ENCODE measurements at regions not wholly inside any gene's neighbourhood (a gene's known extent, or its start where the extent isn't known, plus 50 kb on each side); places are given as distances from the start of the nearest gene placed in this dataset.
"Not testable (repeated sequence)": the region's sequence is repeated elsewhere in the genome, so short reads cannot be mapped to it uniquely, and the experiment has no call there.

- DNase-seq (ENCODE audit: low read depth) = no peak
Observed at GRCh38 chr2:65605058-65605742, 172.8 kb upstream of the SPRED2 start.

DNA sequence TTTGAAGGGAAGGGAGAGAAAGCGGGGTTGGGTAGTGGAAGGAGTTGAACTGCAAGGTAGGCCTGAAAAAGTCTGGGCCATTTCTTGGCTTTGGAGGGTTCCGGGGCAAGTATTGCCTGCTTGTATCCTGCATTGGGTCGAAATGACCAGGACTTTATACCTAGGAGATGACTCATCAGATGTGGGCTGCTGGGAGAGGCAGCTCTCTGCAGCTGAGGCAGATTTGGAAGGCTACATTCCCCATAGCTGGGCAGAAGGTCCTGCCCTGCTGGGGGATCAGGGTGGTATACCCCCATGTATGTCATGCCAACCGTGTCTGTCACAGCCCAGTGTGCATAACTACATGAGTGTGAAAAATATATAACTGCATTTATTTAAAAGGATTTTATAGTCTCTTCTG is 171.8 kb upstream of the SPRED2 start:
- no peak for DNase-seq (ENCODE audit: low read depth)

DNA sequence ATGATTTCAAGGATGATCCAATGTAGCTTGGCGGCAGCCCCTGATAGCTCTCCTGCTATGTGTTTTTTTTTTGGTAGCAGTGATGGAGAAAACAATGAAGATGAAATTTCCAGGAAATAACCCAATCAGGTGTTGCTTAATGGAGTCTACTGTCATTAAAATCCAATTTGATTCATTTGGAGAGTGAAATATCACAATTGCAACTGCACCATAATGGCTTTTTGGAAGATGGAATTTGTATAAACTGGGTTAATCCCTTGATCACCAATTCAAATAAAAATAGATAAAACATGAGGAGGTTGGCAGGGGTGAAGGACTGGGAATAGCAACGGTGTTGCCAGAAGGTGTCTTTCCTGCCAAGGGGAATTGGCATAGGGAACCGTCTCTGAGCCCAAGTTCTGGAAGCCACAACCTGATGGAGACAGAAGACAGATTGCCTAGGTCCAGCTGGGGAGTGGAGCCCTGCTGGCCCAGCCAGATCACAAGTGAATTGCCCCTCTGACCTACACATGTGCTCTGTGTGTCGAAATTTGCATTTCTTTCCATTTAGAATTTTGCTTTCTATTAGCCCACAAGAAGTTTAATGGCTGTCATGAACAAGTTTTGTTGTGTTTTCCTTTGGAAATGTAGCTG is 170.3 kb upstream of the SPRED2 start:
- DNase-seq (ENCODE audit: low read depth) = no peak

DNA sequence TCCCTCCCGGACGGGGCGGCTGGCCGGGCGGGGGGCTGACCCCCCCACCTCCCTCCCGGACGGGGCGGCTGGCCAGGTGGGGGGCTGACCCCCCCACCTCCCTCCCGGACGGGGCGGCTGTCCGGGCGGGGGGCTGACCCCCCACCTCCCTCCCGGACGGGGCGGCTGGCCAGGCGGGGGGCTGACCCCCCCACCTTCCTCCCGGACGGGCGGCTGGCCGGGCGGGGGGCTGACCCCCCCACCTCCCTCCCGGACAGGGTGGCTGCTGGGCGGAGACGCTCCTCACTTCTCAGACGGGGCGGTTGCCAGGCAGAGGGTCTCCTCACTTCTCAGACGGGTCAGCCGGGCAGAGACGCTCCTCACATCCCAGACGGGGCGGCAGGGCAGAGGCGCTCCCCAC is 168.5 kb upstream of the SPRED2 start:
- DNase-seq (ENCODE audit: low read depth) = not testable (repeated sequence)

- not testable (repeated sequence) for DNase-seq (ENCODE audit: low read depth)
Observed at GRCh38 chr2:65600351-65600750, 168.0 kb upstream of the SPRED2 start.

DNA sequence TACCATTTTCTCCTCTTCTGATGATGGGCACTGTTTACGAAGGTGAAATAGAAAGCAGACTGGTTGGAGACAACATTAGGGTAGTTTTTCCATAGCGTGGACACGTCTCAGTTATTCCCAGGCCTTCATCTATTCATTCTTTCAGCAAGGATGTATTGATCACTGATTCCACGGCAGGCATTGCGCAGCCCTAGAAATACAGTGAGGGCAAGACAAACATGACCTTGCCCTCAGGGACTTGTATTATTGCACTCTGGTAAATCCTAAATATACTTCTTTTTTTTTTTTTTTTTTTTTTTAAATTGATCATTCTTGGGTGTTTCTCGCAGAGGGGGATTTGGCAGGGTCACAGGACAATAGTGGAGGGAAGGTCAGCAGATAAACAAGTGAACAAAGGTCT is 167.3 kb upstream of the SPRED2 start:
- DNase-seq (ENCODE audit: low read depth) = no peak

DNA sequence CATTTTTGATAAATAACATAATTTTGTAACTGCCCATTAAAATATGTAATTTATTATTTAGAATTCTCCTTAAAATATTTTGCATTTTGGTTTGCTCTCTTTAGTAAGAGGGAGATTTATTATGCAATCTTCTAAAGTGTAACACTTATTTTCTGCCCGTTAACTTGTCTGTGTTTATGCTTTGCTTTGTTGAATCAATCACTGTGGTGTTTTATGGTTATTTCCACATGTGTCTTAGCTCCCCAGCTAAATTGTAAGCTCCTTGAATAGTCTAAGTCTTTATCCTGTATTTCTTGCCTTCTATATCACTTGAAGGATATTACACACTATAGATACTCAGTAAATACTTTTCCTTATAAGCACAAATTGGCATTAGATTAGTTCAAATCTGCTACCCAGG is 166.6 kb upstream of the SPRED2 start:
- DNase-seq (ENCODE audit: low read depth) = no peak

DNA sequence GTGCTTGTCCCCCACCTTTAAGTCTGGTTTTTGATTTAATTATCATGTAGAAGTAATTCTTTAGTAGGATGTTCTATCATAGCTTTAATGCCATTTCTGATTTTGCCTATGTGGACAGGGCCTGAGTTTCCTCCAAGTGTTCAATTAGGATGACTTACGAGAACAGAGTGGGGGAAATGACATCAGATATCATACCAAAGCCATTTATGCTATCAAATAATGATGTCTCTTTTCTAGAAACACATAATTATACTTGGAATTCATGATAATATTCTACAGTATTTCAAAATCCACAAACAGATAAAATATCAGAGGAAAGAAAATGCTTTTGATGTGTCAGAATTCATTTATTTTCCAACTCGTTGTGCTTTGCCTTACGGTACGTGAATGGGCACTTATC is 165.9 kb upstream of the SPRED2 start:
- no peak for DNase-seq (ENCODE audit: low read depth)

DNA sequence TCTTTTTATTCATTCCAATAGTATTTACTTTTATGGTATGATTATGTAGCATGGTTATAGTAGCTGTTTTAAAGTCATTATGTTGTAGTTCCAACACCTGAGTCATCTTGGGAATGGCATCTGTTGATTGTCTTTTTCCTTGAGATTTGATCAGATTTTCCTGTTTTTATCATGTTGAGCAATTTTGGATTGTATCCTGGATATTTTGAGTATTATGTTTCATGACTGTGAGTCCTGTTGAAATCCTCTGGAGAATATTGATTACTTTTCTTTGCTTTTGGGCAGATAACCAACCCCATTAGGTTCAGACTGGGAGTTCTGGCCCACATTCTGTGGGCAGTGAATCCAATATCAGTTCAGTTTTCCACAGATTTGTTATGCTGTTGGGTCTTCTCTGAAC is 163.2 kb upstream of the SPRED2 start:
- no peak for DNase-seq (ENCODE audit: low read depth)

- DNase-seq (ENCODE audit: low read depth) = no peak
Observed at GRCh38 chr2:65594150-65594549, 161.8 kb upstream of the SPRED2 start.

DNA sequence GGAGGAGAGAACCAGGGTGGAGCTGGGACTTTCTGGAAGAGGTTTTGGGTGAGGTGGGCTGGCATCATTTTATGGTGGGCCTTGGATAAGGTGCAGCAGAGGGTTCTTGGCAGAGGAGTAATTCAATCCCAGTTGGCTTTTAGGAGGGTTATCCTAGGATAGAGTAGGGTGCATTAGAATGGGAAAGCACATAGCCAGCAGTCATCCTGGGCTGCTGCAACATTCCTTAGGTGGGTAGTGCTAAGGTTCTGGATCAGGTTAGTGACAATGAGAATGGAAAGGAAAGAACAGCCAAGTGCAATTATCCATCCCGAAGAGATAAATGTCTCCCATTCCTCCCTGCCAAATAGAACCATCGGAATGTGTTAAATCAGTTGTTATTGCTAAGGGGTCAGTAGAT is 157.3 kb upstream of the SPRED2 start:
- DNase-seq (ENCODE audit: low read depth) = no peak

- DNase-seq (ENCODE audit: low read depth) = no peak
Observed at GRCh38 chr2:65587779-65588178, 155.4 kb upstream of the SPRED2 start.

DNA sequence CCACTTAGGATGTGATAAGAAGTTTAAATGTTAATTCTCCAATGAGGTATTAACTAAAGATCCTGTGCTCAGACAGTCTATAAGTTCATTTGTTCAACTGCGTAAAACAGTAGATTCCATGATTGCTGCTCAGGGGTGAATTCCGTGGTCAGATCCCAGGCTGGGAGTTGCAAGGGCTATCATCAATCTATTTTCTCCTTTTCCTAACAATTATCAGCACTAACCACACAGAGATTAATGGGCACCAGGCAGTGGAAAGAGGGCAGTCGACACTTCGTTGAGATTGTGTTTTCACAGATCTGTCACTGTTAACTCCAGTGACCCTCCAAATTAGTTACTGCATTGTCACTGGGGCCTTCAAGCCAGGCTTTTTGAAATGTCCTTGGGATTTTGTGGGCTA is 154.1 kb upstream of the SPRED2 start:
- DNase-seq (ENCODE audit: low read depth) = no peak

DNA sequence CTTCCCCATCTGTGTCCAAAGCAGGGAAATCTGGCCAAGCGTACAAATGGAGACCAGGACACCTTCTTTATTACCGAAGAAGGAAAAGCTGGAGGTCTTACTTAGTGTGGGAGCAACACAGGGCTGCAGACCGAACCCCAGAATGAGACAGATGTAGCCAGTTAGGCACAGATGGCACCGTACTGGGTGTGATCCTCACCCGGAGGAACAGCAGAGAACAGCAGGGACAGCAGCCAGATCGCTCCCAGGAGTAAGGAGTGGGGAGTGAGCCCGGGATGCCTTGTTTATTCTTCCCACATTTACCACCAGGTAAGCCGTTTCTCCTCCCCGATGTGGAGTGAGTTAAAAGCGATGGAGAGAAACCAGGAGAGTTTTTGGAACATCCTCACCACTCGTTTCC is 150.7 kb upstream of the SPRED2 start:
- DNase-seq (ENCODE audit: low read depth) = no peak

- DNase-seq (ENCODE audit: low read depth) = no peak
Observed at GRCh38 chr2:65582364-65582763, 150.0 kb upstream of the SPRED2 start.

DNA sequence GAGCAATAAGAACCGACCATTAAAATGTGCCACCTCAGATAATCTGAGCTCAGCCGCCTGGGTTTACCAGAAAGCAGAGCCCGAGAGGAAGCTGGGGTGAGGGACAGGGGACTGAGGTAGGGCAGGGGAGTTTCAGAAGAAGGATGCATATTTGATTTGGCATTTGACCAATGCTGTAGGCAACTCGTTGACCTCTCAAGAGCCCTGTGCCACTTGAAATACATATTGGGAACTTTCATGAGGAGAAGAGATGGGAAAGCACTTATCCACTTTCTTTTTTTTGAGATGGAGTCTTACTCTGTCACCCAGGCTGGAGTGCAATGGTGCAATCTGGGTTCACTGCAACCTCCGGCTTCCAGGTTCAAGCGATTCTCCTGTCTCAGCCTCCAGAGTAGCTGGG is 148.4 kb upstream of the SPRED2 start:
- no peak for DNase-seq (ENCODE audit: low read depth)

DNA sequence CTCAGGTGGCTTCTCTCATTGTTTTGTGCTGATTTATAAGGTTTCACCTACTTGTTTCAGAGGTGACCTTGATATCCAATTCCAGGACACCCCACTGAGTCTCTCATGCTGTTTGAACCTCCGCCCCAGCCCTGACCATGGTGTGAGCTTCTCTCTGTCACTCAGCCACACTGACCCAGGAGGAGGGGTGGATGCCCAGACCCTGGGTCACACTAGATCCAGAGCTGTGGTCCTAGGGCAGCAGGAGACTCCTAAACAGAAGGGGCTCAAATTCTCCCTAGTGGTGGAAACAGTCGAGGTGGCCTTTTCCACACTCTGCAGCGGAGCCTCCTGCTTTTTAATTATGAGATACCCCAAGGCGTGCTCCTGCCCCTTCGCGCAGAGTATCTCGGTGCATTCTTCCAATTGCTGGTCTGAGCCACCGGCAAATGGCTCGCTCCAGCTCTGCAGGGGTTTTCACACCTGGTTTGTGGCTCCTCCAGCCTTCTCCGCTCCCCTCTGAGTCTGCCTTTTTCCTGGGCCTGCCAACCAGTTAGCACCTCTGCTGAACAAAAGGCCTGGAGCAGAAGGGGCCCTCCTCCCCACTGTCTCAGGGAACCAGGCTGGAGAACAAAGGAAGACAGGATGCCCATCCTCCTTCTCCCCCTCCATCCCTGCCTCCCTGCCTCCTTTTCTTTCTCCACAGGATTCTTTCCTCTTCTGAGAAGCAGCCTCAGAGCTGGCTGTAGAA is 147.3 kb upstream of the SPRED2 start:
- DNase-seq (ENCODE audit: low read depth) = no peak

DNA sequence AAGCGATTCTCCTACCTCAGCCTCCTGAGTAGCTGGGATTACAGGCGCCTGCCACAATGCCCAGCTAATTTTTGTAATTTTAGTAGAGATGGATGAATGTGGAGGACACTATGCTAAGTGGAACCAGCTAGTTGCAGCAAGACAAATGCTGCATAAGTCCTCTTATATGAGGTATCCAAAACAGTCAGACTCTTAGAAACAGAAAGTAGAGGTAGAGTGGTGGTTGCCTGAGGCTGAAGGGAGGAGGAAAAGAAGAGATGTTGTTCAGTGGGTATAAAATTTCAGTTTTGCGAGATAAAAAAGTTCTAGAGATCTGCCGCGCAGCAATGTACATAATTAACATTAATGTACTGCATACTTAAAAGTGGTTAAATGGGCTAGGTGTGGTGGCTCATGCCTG is 145.3 kb upstream of the SPRED2 start:
- no peak for DNase-seq (ENCODE audit: low read depth)

GRCh38 chr2:65576861-65577601 is 144.6 kb upstream of the SPRED2 start:
- peak; percentile 79 for DNase-seq (ENCODE audit: low read depth)

- DNase-seq (ENCODE audit: low read depth) = no peak
Observed at GRCh38 chr2:65576278-65576677, 143.9 kb upstream of the SPRED2 start.

DNA sequence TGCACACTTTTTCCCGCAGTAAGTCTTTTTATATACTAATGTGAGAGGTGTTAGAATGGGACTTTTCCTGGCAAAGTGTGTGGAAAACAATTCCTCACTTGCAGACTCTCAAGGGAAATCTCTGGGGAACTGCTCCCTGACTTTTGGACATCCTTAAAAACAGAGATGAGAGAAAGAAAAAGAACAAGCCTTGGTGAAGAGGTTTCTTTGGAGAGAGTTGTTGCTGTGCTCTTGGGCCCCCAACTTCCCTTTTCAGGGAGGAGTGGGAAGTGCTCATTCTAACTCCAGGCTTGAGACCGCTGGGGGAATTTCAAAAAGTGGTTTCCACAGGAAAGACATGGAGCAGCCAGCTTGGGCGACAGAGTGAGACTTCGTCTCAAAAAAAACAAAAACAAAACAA is 142.6 kb upstream of the SPRED2 start:
- DNase-seq (ENCODE audit: low read depth) = no peak

DNA sequence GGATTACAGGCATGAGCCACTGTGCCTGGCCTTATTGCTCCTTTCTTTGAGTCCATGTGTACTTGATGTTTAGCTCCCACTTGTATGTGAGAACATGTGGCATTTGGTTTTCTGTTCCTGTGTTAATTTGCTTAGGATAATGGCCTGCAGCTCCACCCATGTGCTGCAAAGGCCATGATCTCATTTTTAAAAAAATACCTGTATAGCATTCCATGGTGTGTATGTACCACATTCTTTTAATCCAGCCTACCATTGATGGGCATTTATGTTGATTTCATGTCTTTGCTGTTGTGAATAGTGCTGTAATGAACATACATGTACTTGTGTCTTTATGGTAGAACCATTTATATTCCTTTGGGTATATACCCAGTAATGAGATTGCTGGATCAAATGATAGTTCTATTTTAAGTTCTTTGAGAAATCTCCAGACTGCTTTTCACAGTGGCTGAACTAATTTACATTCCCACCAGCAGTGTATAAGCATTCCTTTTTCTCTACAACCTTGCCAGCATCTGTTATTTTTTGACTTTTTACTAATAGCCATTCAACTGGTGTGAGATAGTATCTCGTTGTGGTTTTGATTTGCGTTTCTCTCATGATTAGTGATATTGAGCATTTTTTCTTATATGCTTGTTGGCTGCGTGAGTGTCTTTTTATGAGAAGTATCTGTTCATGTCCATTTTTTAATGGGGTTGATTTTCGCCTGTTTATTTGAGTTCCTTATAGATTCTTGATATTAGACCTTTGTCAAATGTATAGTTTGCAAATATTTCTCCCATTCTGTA is 136.4 kb upstream of the SPRED2 start:
- not testable (repeated sequence) for DNase-seq (ENCODE audit: low read depth)

Data from GM04504 (cell line).